ENCODE measurements at regions not wholly inside any gene's neighbourhood (a gene's known extent, or its start where the extent isn't known, plus 50 kb on each side); places are given as distances from the start of the nearest gene placed in this dataset.

GRCh38 chr5:26727916-26728315, 310.5 kb downstream of the CDH9 start:
- Histone ChIP-seq H3K9me3 (ENCODE audit: low read depth, low read length) (peaks cover 6% of the 10 kb centered on the region), H3K27me3 (ENCODE audit: insufficient read depth, low read length) (no peaks in the 10 kb centered on the region), H3K4me3 (ENCODE audit: low read length) (no peak overlapping the region), H3K4me1 (ENCODE audit: insufficient read depth, low read length) (no peaks in the 10 kb centered on the region)

GRCh38 chr5:26719803-26720202, 318.6 kb downstream of the CDH9 start:
- H3K4me3 ChIP-seq (ENCODE audit: low read length), result no peak overlapping the region
- H3K4me1 ChIP-seq (ENCODE audit: insufficient read depth, low read length), result no peaks in the 10 kb centered on the region
- H3K9me3 ChIP-seq (ENCODE audit: low read depth, low read length), result peaks cover 7% of the 10 kb centered on the region
- no peaks in the 10 kb centered on the region for H3K27me3 ChIP-seq (ENCODE audit: insufficient read depth, low read length)

GRCh38 chr5:26700759-26701384, 337.5 kb downstream of the CDH9 start:
- H3K27me3 ChIP-seq (ENCODE audit: insufficient read depth, low read length), result no peaks in the 10 kb centered on the region
- H3K4me3 ChIP-seq (ENCODE audit: low read length), result no peak overlapping the region
- no peaks in the 10 kb centered on the region for H3K9me3 ChIP-seq (ENCODE audit: low read depth, low read length)
- no peaks in the 10 kb centered on the region for H3K4me1 ChIP-seq (ENCODE audit: insufficient read depth, low read length)

- no peaks in the 10 kb centered on the region for H3K27me3 ChIP-seq (ENCODE audit: insufficient read depth, low read length)
- no peaks in the 10 kb centered on the region for H3K9me3 ChIP-seq (ENCODE audit: low read depth, low read length)
- no peaks in the 10 kb centered on the region for H3K4me1 ChIP-seq (ENCODE audit: insufficient read depth, low read length)
- no peak overlapping the region for H3K4me3 ChIP-seq (ENCODE audit: low read length)
These were observed 345.4 kb downstream of the CDH9 start for GRCh38 chr5:26692952-26693351.

GRCh38 chr5:26691486-26691885, 346.9 kb downstream of the CDH9 start:
- Histone ChIP-seq H3K27me3 (ENCODE audit: insufficient read depth, low read length) (no peaks in the 10 kb centered on the region), H3K4me1 (ENCODE audit: insufficient read depth, low read length) (no peaks in the 10 kb centered on the region), H3K4me3 (ENCODE audit: low read length) (no peak overlapping the region), H3K9me3 (ENCODE audit: low read depth, low read length) (no peaks in the 10 kb centered on the region)

GRCh38 chr5:26690511-26690910, 347.9 kb downstream of the CDH9 start:
- Histone ChIP-seq H3K4me1 (ENCODE audit: insufficient read depth, low read length) (no peaks in the 10 kb centered on the region), H3K27me3 (ENCODE audit: insufficient read depth, low read length) (no peaks in the 10 kb centered on the region), H3K4me3 (ENCODE audit: low read length) (no peak overlapping the region), H3K9me3 (ENCODE audit: low read depth, low read length) (no peaks in the 10 kb centered on the region)

GRCh38 chr5:26681861-26682260, 356.5 kb downstream of the CDH9 start:
- peaks cover 3% of the 10 kb centered on the region for H3K9me3 ChIP-seq (ENCODE audit: low read depth, low read length)
- H3K4me3 ChIP-seq (ENCODE audit: low read length), result no peak overlapping the region

DNA sequence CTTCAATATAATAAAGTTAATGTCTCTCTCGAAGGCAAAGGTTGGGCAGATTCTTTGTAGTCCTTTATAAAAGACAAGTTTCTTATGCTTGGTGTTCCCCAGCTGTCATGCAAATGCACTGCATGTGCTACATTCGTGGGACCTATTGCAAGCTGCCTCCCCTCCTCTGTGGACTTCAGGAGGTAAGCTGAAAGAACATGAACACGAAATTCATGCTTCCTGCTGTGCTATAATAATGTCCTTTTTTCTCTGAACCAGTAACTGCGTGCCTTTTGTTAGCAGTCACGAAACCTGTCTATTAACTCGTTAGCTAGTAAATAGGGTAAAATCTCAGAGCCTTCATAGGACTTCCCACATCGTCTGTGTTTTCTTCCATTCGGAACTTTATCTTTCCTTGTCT, 363.5 kb downstream of the CDH9 start:
- H3K9me3 ChIP-seq (ENCODE audit: low read depth, low read length), result peaks cover 5% of the 10 kb centered on the region

More at GRCh38 chr5:26681861-26682260, 356.5 kb downstream of the CDH9 start:
- Histone ChIP-seq H3K27me3 (ENCODE audit: insufficient read depth, low read length) (no peaks in the 10 kb centered on the region), H3K4me1 (ENCODE audit: insufficient read depth, low read length) (no peaks in the 10 kb centered on the region)

DNA sequence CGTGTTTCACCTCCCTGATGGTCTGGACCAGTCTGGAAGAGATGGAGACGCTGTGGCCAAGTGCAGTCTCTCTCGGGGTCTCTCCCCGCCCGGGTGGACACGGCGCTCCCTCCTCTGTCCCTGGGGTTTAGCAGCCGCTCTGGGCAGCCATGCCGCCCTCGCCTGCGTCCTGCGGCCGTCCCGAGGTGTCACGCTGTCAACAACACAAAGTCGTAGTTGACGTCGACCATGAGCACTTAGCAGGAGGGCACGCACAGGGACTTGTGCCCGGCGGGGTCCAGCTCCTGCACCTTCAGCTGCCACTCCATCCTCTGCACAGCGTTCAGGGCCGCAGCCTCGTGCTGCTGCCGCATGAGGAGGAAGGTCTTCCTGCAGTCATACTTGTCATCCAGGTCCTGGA, 368.9 kb downstream of the CDH9 start:
- H3K4me3 ChIP-seq (ENCODE audit: low read length), result no peak overlapping the region
- no peaks in the 10 kb centered on the region for H3K9me3 ChIP-seq (ENCODE audit: low read depth, low read length)
- H3K27me3 ChIP-seq (ENCODE audit: insufficient read depth, low read length), result no peaks in the 10 kb centered on the region
- no peaks in the 10 kb centered on the region for H3K4me1 ChIP-seq (ENCODE audit: insufficient read depth, low read length)

More for the DNA sequence above, 363.5 kb downstream of the CDH9 start:
- Histone ChIP-seq H3K27me3 (ENCODE audit: insufficient read depth, low read length) (no peaks in the 10 kb centered on the region), H3K4me1 (ENCODE audit: insufficient read depth, low read length) (no peaks in the 10 kb centered on the region), H3K4me3 (ENCODE audit: low read length) (no peak overlapping the region)

DNA sequence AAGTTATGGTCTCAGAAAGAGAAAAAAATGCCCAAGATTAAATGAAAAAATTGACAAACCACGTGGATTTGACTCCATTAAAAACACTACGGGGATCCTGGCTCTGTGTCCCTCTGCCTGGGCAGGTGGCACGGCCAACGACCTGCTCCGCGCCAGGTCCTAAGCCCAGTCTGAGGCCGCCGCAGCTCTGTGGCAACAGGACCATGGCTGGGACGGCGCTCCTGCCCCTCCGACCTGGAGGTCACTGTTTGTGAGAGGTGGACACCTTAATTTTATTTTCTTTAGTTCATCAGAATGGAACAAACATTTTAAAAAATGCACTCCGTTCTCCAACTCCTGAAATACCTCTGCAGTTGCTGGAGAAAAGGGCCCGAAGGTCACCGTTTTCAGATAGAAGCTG, 369.4 kb downstream of the CDH9 start:
- no peaks in the 10 kb centered on the region for H3K4me1 ChIP-seq (ENCODE audit: insufficient read depth, low read length)
- no peaks in the 10 kb centered on the region for H3K27me3 ChIP-seq (ENCODE audit: insufficient read depth, low read length)
- H3K9me3 ChIP-seq (ENCODE audit: low read depth, low read length), result peaks cover 3% of the 10 kb centered on the region
- H3K4me3 ChIP-seq (ENCODE audit: low read length), result no peak overlapping the region

- H3K9me3 ChIP-seq (ENCODE audit: low read depth, low read length), result peaks cover 7% of the 10 kb centered on the region
- no peaks in the 10 kb centered on the region for H3K27me3 ChIP-seq (ENCODE audit: insufficient read depth, low read length)
- no peaks in the 10 kb centered on the region for H3K4me1 ChIP-seq (ENCODE audit: insufficient read depth, low read length)
- H3K4me3 ChIP-seq (ENCODE audit: low read length), result no peak overlapping the region
These were observed 372.0 kb downstream of the CDH9 start for GRCh38 chr5:26666371-26666770.

- H3K4me3 ChIP-seq (ENCODE audit: low read length), result no peak overlapping the region
- no peaks in the 10 kb centered on the region for H3K27me3 ChIP-seq (ENCODE audit: insufficient read depth, low read length)
- peaks cover 7% of the 10 kb centered on the region for H3K9me3 ChIP-seq (ENCODE audit: low read depth, low read length)
- no peaks in the 10 kb centered on the region for H3K4me1 ChIP-seq (ENCODE audit: insufficient read depth, low read length)
These were observed 374.9 kb downstream of the CDH9 start for GRCh38 chr5:26663500-26663899.

DNA sequence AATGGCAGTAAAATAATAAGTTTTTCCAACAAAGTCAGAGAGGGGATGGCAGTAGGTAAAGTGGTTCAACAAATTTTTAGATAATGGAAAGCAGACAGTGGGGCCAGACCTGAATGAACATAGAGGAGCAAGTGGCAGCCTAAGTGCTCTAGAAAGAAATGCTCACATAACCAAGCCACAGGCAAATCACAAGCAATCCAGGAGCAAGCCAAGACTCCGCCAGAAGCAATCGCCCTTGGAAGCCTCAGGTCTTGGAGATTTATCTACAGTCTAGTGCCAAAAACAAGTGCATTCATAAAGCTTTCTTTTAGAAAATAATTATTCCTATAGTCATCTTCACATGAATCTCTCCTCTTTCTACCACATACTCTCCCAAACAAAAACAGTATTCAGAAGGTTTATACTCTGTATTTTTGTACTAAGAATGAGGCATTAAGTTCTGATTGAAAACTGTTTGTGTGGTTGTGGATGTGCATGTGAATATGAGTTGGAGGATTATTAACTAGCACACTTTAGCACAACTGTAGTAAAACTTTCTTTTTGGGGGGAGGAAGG, 375.5 kb downstream of the CDH9 start:
- H3K9me3 ChIP-seq (ENCODE audit: low read depth, low read length), result peaks cover 7% of the 10 kb centered on the region
- no peak overlapping the region for H3K4me3 ChIP-seq (ENCODE audit: low read length)
- H3K4me1 ChIP-seq (ENCODE audit: insufficient read depth, low read length), result no peaks in the 10 kb centered on the region
- H3K27me3 ChIP-seq (ENCODE audit: insufficient read depth, low read length), result no peaks in the 10 kb centered on the region

- H3K9me3 ChIP-seq (ENCODE audit: low read depth, low read length), result peaks cover 7% of the 10 kb centered on the region
- H3K4me3 ChIP-seq (ENCODE audit: low read length), result no peak overlapping the region
- H3K4me1 ChIP-seq (ENCODE audit: insufficient read depth, low read length), result no peaks in the 10 kb centered on the region
- H3K27me3 ChIP-seq (ENCODE audit: insufficient read depth, low read length), result no peaks in the 10 kb centered on the region
These were observed 378.3 kb downstream of the CDH9 start for GRCh38 chr5:26660116-26660515.

GRCh38 chr5:26649000-26649399, 389.4 kb downstream of the CDH9 start:
- H3K4me3 ChIP-seq (ENCODE audit: low read length), result no peak overlapping the region
- H3K9me3 ChIP-seq (ENCODE audit: low read depth, low read length), result no peaks in the 10 kb centered on the region
- no peaks in the 10 kb centered on the region for H3K27me3 ChIP-seq (ENCODE audit: insufficient read depth, low read length)
- H3K4me1 ChIP-seq (ENCODE audit: insufficient read depth, low read length), result no peaks in the 10 kb centered on the region

- no peaks in the 10 kb centered on the region for H3K4me1 ChIP-seq (ENCODE audit: insufficient read depth, low read length)
- H3K27me3 ChIP-seq (ENCODE audit: insufficient read depth, low read length), result no peaks in the 10 kb centered on the region
- no peak overlapping the region for H3K4me3 ChIP-seq (ENCODE audit: low read length)
- H3K9me3 ChIP-seq (ENCODE audit: low read depth, low read length), result no peaks in the 10 kb centered on the region
These were observed 390.6 kb downstream of the CDH9 start for GRCh38 chr5:26647781-26648180.

Data from mononuclear cell (primary cell).